HL-60 (cell line): ENCODE measurements at regions not wholly inside any gene's neighbourhood (a gene's known extent, or its start where the extent isn't known, plus 50 kb on each side); places are given as distances from the start of the nearest gene placed in this dataset.

Experiments
- DNase-seq, 2 experiments: peaks; one replicate each; pipeline ENCODE4 v3.0.0-alpha.2; 2010 to 2020; ENCODE audit warnings: low read depth in 1 of 2, low spot score in 1 of 2
- H3K27ac ChIP-seq: fragments of 250-450 bp; sonication (Bioruptor Pico); replicated peaks from 2 replicates; pipeline ENCODE4 v1.5.1; 2020; ENCODE audit warnings: mild to moderate bottlenecking, moderate library complexity
- H3K27me3 ChIP-seq: fragments of 250-450 bp; sonication (Bioruptor Pico); 2 replicates; pipeline ENCODE4 v1.5.1; 2021; ENCODE audit warnings: mild to moderate bottlenecking, moderate library complexity; ENCODE audit not compliant: insufficient read depth, poor library complexity, severe bottlenecking
- H3K4me3 ChIP-seq: replicated peaks from 2 replicates; pipeline ENCODE4 v1.5.1; 2011; ENCODE audit warnings: mild to moderate bottlenecking, control low read depth, low read length; ENCODE audit not compliant: insufficient read depth
- GABPA ChIP-seq: IDR thresholded peaks from 2 replicates; pipeline ENCODE4 v1.6.1; 2012; ENCODE audit warnings: low read depth
- POLR2AphosphoS5 ChIP-seq: IDR thresholded peaks from 2 replicates; pipeline ENCODE4 v1.6.1; 2012; ENCODE audit warnings: low read depth
- SPI1 ChIP-seq: IDR thresholded peaks from 2 replicates; pipeline ENCODE4 v1.6.1; 2012; ENCODE audit warnings: low read depth, mild to moderate bottlenecking, borderline replicate concordance
- TF ChIP-seq, protein P1 (sequence below): IDR thresholded peaks from one replicate; pipeline ENCODE4 v1.5.1; 2011; ENCODE audit warnings: low read length, control low read depth, inconsistent platforms; ENCODE audit not compliant: insufficient read depth
- TF ChIP-seq, protein P2 (sequence below): IDR thresholded peaks from 2 replicates; pipeline ENCODE4 v1.6.1; 2012; ENCODE audit warnings: low read depth; ENCODE audit not compliant: insufficient replicate concordance

DNA sequence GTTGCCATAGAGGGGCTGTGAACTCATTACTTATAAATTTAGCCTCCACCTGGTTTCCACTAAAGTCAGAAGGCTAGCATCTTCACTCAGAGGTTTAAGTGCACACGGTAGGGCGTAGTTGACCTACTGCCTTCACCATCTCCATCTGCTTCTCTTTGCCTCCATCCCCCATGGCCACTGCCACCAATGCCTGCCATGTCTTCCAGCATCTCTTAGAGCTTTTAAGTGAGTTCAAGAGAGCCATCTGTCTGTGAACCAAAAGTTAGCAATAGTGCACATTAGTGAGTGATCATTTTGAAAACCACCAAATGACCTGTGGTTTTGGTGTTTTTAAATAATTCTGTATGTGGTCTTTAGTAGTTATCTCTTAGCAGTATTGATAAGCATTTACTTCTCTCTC is 102.0 kb downstream of the DMRTA1 start:
- no peaks in the 10 kb centered on the region for H3K27me3 ChIP-seq
- no peak for DNase-seq
- no peak overlapping the region for H3K4me3 ChIP-seq
- TF ChIP-seq, protein P1, sequence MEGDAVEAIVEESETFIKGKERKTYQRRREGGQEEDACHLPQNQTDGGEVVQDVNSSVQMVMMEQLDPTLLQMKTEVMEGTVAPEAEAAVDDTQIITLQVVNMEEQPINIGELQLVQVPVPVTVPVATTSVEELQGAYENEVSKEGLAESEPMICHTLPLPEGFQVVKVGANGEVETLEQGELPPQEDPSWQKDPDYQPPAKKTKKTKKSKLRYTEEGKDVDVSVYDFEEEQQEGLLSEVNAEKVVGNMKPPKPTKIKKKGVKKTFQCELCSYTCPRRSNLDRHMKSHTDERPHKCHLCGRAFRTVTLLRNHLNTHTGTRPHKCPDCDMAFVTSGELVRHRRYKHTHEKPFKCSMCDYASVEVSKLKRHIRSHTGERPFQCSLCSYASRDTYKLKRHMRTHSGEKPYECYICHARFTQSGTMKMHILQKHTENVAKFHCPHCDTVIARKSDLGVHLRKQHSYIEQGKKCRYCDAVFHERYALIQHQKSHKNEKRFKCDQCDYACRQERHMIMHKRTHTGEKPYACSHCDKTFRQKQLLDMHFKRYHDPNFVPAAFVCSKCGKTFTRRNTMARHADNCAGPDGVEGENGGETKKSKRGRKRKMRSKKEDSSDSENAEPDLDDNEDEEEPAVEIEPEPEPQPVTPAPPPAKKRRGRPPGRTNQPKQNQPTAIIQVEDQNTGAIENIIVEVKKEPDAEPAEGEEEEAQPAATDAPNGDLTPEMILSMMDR: no peak
- TF ChIP-seq, protein P2, sequence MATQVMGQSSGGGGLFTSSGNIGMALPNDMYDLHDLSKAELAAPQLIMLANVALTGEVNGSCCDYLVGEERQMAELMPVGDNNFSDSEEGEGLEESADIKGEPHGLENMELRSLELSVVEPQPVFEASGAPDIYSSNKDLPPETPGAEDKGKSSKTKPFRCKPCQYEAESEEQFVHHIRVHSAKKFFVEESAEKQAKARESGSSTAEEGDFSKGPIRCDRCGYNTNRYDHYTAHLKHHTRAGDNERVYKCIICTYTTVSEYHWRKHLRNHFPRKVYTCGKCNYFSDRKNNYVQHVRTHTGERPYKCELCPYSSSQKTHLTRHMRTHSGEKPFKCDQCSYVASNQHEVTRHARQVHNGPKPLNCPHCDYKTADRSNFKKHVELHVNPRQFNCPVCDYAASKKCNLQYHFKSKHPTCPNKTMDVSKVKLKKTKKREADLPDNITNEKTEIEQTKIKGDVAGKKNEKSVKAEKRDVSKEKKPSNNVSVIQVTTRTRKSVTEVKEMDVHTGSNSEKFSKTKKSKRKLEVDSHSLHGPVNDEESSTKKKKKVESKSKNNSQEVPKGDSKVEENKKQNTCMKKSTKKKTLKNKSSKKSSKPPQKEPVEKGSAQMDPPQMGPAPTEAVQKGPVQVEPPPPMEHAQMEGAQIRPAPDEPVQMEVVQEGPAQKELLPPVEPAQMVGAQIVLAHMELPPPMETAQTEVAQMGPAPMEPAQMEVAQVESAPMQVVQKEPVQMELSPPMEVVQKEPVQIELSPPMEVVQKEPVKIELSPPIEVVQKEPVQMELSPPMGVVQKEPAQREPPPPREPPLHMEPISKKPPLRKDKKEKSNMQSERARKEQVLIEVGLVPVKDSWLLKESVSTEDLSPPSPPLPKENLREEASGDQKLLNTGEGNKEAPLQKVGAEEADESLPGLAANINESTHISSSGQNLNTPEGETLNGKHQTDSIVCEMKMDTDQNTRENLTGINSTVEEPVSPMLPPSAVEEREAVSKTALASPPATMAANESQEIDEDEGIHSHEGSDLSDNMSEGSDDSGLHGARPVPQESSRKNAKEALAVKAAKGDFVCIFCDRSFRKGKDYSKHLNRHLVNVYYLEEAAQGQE: no peak
- TF ChIP-seq SPI1 (no peak), POLR2AphosphoS5 (no peak), GABPA (no peak)
- no peak overlapping the region for H3K27ac ChIP-seq

DNA sequence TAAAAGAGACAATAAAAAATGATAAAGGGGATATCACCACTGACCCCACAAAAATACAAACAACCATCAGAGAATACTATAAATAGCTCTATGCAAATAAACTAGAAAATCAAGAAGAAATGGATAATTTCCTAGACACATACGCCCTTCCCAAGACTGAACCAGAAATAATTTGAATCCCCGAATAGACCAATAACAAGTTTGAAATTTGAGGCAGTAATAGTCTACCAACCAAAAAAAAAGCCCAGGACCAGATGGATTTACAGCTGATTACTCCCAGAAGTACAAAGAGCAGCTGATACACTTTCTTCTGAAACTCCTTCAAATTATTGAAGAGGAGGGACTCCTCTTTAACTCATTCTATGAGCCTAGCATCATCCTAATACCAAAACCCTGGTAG is 128.1 kb downstream of the DMRTA1 start:
- no peak for DNase-seq
- no peaks in the 10 kb centered on the region for H3K27me3 ChIP-seq
- TF ChIP-seq, protein P1: no peak
- TF ChIP-seq POLR2AphosphoS5 (no peak), SPI1 (no peak)
- TF ChIP-seq, protein P2: no peak
- H3K27ac ChIP-seq: no peak overlapping the region
- H3K4me3 ChIP-seq: no peak overlapping the region

DNA sequence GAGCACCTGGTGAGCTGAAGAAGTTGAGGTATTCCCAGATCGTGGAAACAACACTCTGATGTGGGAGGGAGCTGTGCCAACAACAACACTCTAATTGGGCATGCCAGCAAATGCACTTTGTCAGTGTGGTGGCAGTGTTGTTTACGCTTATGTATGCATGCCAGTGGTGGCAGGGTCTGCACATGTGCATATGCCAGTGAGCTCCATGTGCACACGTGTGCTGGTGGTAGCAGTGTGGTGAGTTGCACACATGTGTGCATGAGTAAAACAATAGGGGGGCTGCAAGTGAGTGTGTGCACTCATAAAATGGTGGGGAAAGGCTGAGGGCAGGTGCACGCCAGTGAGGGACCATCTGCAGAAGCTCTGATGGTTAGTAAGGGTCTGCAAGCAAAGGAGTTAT is 134.2 kb downstream of the DMRTA1 start:
- Histone ChIP-seq H3K4me3 (no peak overlapping the region), H3K27ac (no peak overlapping the region), H3K27me3 (no peaks in the 10 kb centered on the region)
- TF ChIP-seq, protein P1: no peak
- DNase-seq: no peak

DNA sequence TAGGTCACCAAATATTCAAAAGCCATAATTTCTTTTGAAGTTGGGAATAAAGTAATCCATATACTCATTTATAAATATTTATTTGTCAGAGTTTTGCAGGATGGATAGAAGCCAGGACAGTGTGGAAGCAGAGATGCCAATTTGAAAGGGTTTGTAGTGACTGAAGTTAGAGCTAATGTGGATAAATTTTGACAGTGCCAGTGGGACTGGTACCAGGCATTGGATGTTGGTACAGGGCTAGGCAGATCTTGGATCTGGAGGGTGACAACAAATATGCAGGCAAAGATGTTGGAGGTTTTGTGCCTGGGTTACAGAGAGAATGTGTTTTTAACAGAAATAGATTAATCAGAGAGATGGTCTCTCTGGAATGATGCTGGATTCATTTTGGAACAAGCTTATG is 135.6 kb downstream of the DMRTA1 start:
- no peak overlapping the region for H3K4me3 ChIP-seq
- no peaks in the 10 kb centered on the region for H3K27me3 ChIP-seq
- TF ChIP-seq POLR2AphosphoS5 (no peak), SPI1 (no peak), GABPA (no peak)
- TF ChIP-seq, protein P1: no peak
- TF ChIP-seq, protein P2: no peak
- H3K27ac ChIP-seq: no peak overlapping the region
- DNase-seq: no peak
